AG04449 (cell line): ENCODE measurements at regions not wholly inside any gene's neighbourhood (a gene's known extent, or its start where the extent isn't known, plus 50 kb on each side); places are given as distances from the start of the nearest gene placed in this dataset.
"Not testable (repeated sequence)": the region's sequence is repeated elsewhere in the genome, so short reads cannot be mapped to it uniquely, and the experiment has no call there.

Experiments
- CTCF ChIA-PET: fragments of 350-600 bp; formaldehyde crosslinking; extraction: SDS; loops from one replicate; lab custom pipeline; 2021; ENCODE audit warnings: antibody characterized with exemption; lab: Yijun Ruan, JAX
- POLR2A ChIA-PET: fragments of 400-600, 350-600 bp; formaldehyde crosslinking; extraction: SDS; loops from one replicate; lab custom pipeline; 2020; ENCODE audit warnings: antibody characterized with exemption, inconsistent platforms; lab: Yijun Ruan, JAX
- DNase-seq: peaks from one replicate; pipeline ENCODE4 v3.0.0-alpha.2; 2010; ENCODE audit warnings: low read depth, low spot score
- H3K4me3 ChIP-seq: 2 replicates; pipeline ENCODE4 v1.5.1; 2011; ENCODE audit warnings: low read depth, mild to moderate bottlenecking, control low read depth, low read length
- CTCF ChIP-seq: IDR thresholded peaks from one replicate; pipeline ENCODE4 v1.5.1; 2011; ENCODE audit warnings: mild to moderate bottlenecking, moderate library complexity, low read length, control low read depth, inconsistent platforms; ENCODE audit not compliant: insufficient read depth; ENCODE audit errors: missing control alignments

DNA sequence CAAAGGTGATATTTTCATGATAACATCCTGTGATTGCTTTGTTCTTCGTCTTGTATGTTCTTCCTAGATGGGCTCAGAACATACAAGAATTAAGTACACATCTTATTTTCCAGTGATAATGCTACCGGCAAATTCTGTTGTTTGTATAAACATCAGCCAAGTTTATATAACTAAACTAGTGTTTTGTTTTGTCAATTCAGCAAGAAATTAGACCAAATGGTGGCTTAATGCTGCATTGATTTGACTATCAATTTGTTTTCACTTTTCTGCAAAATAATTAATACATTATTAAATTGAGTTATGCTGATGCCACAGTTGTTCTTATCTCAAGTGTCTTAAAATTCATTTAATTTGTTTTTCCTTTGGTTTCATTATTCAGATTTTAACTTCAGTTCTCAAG, 177.7 kb downstream of the OR4F29 start:
- POLR2A ChIA-PET, H3K4me3 ChIP-seq, CTCF ChIA-PET, DNase-seq: not testable (repeated sequence)

- POLR2A ChIA-PET, CTCF ChIA-PET, DNase-seq, H3K4me3 ChIP-seq: not testable (repeated sequence)
- TF ChIP-seq CTCF = peak; percentile 42
These were observed 183.7 kb downstream of the OR4F29 start for GRCh38 chr1:267815-268214.
